ENCODE measurements at regions not wholly inside any gene's neighbourhood (a gene's known extent, or its start where the extent isn't known, plus 50 kb on each side); places are given as distances from the start of the nearest gene placed in this dataset.

- DNase-seq (ENCODE audit: low read depth), result no peak
These were observed 82.2 kb downstream of the EPDR1 start for GRCh38 chr7:38002689-38003088.

- DNase-seq (ENCODE audit: low read depth), result no peak
These were observed 86.1 kb downstream of the EPDR1 start for GRCh38 chr7:38006559-38006958.

GRCh38 chr7:38007096-38007495 is 86.7 kb downstream of the EPDR1 start:
- no peak for DNase-seq (ENCODE audit: low read depth)

- DNase-seq (ENCODE audit: low read depth), result no peak
These were observed 92.8 kb downstream of the EPDR1 start for GRCh38 chr7:38013246-38013645.

GRCh38 chr7:38016567-38016966 is 96.1 kb downstream of the EPDR1 start:
- no peak for DNase-seq (ENCODE audit: low read depth)

- no peak for DNase-seq (ENCODE audit: low read depth)
These were observed 96.9 kb downstream of the EPDR1 start for GRCh38 chr7:38017320-38017719.

GRCh38 chr7:38020121-38020785 is 99.8 kb downstream of the EPDR1 start:
- DNase-seq (ENCODE audit: low read depth), result no peak

GRCh38 chr7:38021892-38022291 is 101.5 kb downstream of the EPDR1 start:
- DNase-seq (ENCODE audit: low read depth), result no peak

- no peak for DNase-seq (ENCODE audit: low read depth)
These were observed 105.4 kb downstream of the EPDR1 start for GRCh38 chr7:38025815-38026214.

GRCh38 chr7:38027884-38028455 is 107.5 kb downstream of the EPDR1 start:
- no peak for DNase-seq (ENCODE audit: low read depth)

- DNase-seq (ENCODE audit: low read depth), result no peak
These were observed 113.8 kb downstream of the EPDR1 start for GRCh38 chr7:38034062-38034908.

- no peak for DNase-seq (ENCODE audit: low read depth)
These were observed 120.4 kb downstream of the EPDR1 start for GRCh38 chr7:38040831-38041230.

GRCh38 chr7:38049679-38050078 is 128.4 kb upstream of the STARD3NL start:
- no peak for DNase-seq (ENCODE audit: low read depth)

- no peak for DNase-seq (ENCODE audit: low read depth)
These were observed 126.7 kb upstream of the STARD3NL start for GRCh38 chr7:38051311-38051710.

- DNase-seq (ENCODE audit: low read depth), result no peak
These were observed 126.3 kb upstream of the STARD3NL start for GRCh38 chr7:38051786-38052185.

- no peak for DNase-seq (ENCODE audit: low read depth)
These were observed 125.3 kb upstream of the STARD3NL start for GRCh38 chr7:38052786-38053185.

GRCh38 chr7:38054199-38054598 is 123.8 kb upstream of the STARD3NL start:
- DNase-seq (ENCODE audit: low read depth), result no peak

GRCh38 chr7:38057829-38058228 is 120.2 kb upstream of the STARD3NL start:
- DNase-seq (ENCODE audit: low read depth), result no peak

- no peak for DNase-seq (ENCODE audit: low read depth)
These were observed 117.9 kb upstream of the STARD3NL start for GRCh38 chr7:38060116-38060515.

GRCh38 chr7:38060637-38061036 is 117.4 kb upstream of the STARD3NL start:
- no peak for DNase-seq (ENCODE audit: low read depth)

- no peak for DNase-seq (ENCODE audit: low read depth)
These were observed 111.7 kb upstream of the STARD3NL start for GRCh38 chr7:38066391-38066790.

- DNase-seq (ENCODE audit: low read depth), result no peak
These were observed 109.6 kb upstream of the STARD3NL start for GRCh38 chr7:38068461-38068860.

GRCh38 chr7:38069052-38069451 is 109.0 kb upstream of the STARD3NL start:
- DNase-seq (ENCODE audit: low read depth), result no peak
